Mesothelial cell of epicardium (in vitro differentiated cells): ENCODE measurements at regions not wholly inside any gene's neighbourhood (a gene's known extent, or its start where the extent isn't known, plus 50 kb on each side); places are given as distances from the start of the nearest gene placed in this dataset.
"Not testable (repeated sequence)": the region's sequence is repeated elsewhere in the genome, so short reads cannot be mapped to it uniquely, and the experiment has no call there.

Experiments used
- DNase-seq, 2 experiments: peaks; one replicate each; pipeline ENCODE4 v3.0.0; 2021; ENCODE audit warnings: low spot score in 2 of 2; ENCODE audit not compliant: unreplicated experiment in 2 of 2
- H3K27ac Mint-ChIP-seq: 2 replicates; pipeline ENCODE4 v1.8.0; 2021; ENCODE audit warnings: mixed read lengths
- H3K27me3 Mint-ChIP-seq: 2 replicates; pipeline ENCODE4 v1.8.0; 2021; ENCODE audit warnings: low read depth, mixed read lengths
- H3K36me3 Mint-ChIP-seq: 2 replicates; pipeline ENCODE4 v1.8.0; 2021; ENCODE audit warnings: mixed read lengths
- H3K4me1 Mint-ChIP-seq: 2 replicates; pipeline ENCODE4 v1.8.0; 2021; ENCODE audit warnings: mixed read lengths
- H3K4me3 Mint-ChIP-seq: 2 replicates; pipeline ENCODE4 v1.8.0; 2021; ENCODE audit warnings: mild to moderate bottlenecking, moderate library complexity, mixed read lengths
- H3K9me3 Mint-ChIP-seq: 2 replicates; pipeline ENCODE4 v1.8.0; 2021; ENCODE audit warnings: mixed read lengths
- TF ChIP-seq, protein P1 (sequence below): fragments of 200-600 bp; sonication (generic); IDR thresholded peaks from one replicate; pipeline ENCODE4 v1.5.0; 2021; ENCODE audit warnings: antibody characterized with exemption; ENCODE audit not compliant: unreplicated experiment

DNA sequence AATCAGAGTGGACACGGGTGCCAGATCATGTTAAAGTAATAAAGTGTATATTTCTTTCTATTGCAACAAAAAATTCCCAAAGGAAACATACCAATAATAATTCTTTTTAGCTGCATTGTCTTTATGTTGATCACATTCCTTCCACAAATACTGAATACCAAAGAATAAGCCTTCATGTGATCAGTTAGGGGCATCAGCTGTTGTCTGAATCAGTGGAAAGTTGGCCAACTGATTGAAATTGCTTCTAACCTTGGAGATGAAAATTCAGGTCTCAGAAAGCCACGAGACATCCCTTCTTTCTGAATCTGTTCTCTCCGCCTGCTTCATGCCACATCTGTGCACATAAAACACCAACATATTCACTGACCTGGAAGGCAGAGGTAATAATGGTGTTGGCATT is 785.2 kb downstream of the KCNA4 start:
- no peaks in the 10 kb centered on the region for H3K36me3 Mint-ChIP-seq
- H3K9me3 Mint-ChIP-seq: no peaks in the 10 kb centered on the region
- H3K27ac Mint-ChIP-seq: no peak overlapping the region
- H3K27me3 Mint-ChIP-seq: peaks cover 7% of the 10 kb centered on the region
- no peak for DNase-seq
- no peak overlapping the region for H3K4me3 Mint-ChIP-seq
- H3K4me1 Mint-ChIP-seq: no peaks in the 10 kb centered on the region
- TF ChIP-seq, protein P1, sequence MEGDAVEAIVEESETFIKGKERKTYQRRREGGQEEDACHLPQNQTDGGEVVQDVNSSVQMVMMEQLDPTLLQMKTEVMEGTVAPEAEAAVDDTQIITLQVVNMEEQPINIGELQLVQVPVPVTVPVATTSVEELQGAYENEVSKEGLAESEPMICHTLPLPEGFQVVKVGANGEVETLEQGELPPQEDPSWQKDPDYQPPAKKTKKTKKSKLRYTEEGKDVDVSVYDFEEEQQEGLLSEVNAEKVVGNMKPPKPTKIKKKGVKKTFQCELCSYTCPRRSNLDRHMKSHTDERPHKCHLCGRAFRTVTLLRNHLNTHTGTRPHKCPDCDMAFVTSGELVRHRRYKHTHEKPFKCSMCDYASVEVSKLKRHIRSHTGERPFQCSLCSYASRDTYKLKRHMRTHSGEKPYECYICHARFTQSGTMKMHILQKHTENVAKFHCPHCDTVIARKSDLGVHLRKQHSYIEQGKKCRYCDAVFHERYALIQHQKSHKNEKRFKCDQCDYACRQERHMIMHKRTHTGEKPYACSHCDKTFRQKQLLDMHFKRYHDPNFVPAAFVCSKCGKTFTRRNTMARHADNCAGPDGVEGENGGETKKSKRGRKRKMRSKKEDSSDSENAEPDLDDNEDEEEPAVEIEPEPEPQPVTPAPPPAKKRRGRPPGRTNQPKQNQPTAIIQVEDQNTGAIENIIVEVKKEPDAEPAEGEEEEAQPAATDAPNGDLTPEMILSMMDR: no peak

DNA sequence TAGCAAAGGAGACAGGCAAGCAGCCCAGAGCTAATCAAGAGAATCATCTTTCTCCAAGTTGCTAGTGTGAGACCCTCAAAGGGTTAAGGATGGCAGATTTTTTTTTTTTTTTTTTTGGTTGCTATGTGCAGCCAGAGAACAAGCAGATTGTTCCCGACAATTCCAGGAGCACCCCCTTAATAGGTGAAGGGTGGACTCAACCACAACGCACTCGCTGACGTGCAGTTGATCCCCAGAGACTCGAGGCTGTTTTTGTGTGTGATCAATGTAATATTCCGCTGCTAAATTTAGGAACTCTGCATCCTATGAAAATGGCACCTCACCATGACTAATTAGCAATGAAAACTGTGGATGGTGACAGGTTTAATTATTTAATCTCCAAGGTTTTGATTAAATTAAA is 789.0 kb downstream of the KCNA4 start:
- Mint-ChIP-seq H3K9me3 (peaks cover 13% of the 10 kb centered on the region), H3K4me1 (no peaks in the 10 kb centered on the region), H3K36me3 (no peaks in the 10 kb centered on the region), H3K27ac (no peak overlapping the region), H3K4me3 (no peak overlapping the region), H3K27me3 (peaks cover 7% of the 10 kb centered on the region)
- TF ChIP-seq, protein P1: no peak
- DNase-seq: no peak

DNA sequence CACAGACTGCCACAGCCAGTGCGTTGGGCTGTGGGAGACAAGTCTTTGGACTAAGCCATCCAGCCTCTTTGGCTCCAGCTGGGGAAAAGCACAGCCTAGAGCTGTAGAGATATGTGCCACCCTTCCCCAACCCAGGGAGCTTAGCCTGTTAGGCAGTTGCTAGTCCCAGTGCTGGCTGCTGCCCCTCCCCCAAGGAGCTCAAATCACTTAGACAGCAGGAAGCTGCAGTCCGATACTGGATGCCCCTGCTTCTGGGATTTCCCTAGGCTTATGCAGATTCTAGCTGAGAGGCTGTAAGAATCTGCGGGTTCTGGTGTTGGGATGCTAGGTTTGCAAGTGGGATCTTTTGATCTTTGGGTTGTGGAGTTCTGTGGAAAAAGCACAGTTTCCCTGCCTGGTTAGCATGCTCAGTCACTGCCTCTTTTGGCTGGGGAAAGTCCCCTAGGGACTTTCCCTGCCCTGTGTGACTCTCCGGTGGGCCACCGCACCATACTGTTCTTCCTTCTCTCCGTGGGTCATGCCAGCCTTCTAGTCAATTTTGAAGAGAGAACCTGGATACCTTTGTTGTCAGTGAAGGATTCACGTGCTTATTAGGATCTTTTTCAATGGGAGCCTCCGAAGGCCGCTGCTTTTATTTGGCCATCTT is 792.0 kb downstream of the KCNA4 start:
- Mint-ChIP-seq H3K27ac (no peak overlapping the region), H3K4me1 (no peaks in the 10 kb centered on the region), H3K27me3 (peaks cover 7% of the 10 kb centered on the region), H3K4me3 (no peak overlapping the region), H3K9me3 (peaks cover 36% of the 10 kb centered on the region), H3K36me3 (no peaks in the 10 kb centered on the region)
- TF ChIP-seq, protein P1: no peak
- no peak for DNase-seq

DNA sequence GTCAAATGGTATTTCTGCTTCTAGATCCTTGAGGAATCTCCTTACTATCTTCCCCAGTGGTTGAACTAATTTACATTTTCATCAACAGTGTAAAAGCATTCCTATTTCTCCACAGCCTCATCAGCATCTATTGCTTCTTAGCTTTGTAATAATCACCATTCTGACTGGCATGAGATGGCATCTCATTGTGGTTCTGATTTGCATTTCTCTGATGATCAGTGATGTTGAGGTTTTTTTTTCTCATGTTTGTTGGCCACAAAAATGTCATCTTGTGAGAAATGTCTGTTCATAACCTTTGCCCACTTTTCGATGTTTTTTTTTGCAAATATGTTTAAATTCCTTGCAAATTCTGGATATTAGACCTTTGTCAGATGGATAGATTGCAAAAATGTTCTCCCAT is 797.3 kb downstream of the KCNA4 start:
- peaks cover 45% of the 10 kb centered on the region for H3K9me3 Mint-ChIP-seq
- not testable (repeated sequence) for H3K36me3 Mint-ChIP-seq, H3K27ac Mint-ChIP-seq, DNase-seq, H3K4me1 Mint-ChIP-seq, H3K4me3 Mint-ChIP-seq, H3K27me3 Mint-ChIP-seq

DNA sequence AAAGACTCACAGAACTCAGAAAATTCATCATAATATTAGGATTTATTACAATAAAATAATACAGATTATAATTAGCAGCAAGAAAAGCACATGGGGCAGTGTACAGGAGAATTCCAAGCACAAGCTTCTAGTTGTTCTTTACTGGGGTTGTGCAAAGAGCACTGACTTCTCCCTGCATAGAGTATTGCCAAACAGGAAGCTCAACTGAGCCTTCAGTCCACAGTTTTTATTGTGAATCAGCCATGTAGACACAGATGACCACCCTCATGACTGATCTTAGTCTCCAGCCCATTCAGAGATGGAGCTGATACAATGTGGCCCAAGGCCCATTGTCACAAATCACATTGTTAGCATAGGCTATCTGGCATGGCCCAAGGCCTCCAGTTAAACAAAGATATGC is 798.9 kb downstream of the KCNA4 start:
- peaks cover 33% of the 10 kb centered on the region for H3K9me3 Mint-ChIP-seq
- H3K27ac Mint-ChIP-seq: no peak overlapping the region
- no peaks in the 10 kb centered on the region for H3K4me1 Mint-ChIP-seq
- no peaks in the 10 kb centered on the region for H3K36me3 Mint-ChIP-seq
- TF ChIP-seq, protein P1: no peak
- H3K4me3 Mint-ChIP-seq: no peak overlapping the region
- no peaks in the 10 kb centered on the region for H3K27me3 Mint-ChIP-seq
- no peak for DNase-seq

DNA sequence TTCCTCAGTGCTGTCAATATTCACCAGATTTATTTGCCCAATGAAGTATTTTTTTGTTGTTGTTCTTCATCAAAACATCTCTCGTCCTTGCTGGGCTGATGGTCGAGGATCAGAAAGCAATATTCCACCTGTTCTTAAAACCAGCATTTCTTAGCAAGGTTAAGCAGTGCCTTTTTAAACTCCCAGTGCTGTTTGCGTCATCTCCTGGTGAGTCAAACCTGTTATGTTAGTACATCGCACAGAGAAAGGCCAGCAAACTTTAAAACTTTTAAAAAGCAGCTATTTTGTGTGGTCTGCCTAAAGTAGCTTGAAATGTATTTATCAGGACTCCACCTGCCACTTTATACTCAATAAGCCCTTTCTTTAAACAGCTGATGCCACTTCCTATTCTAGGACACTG is 802.0 kb downstream of the KCNA4 start:
- Mint-ChIP-seq H3K9me3 (peaks cover 9% of the 10 kb centered on the region), H3K36me3 (no peaks in the 10 kb centered on the region), H3K4me3 (no peak overlapping the region), H3K4me1 (peaks cover 8% of the 10 kb centered on the region), H3K27ac (no peak overlapping the region), H3K27me3 (no peaks in the 10 kb centered on the region)
- TF ChIP-seq, protein P1: no peak
- no peak for DNase-seq
